Liver (tissue), 8 donors: ENCODE measurements at regions not wholly inside any gene's neighbourhood (a gene's known extent, or its start where the extent isn't known, plus 50 kb on each side); places are given as distances from the start of the nearest gene placed in this dataset.
A peak's percentile ranks its signal among the peaks of the same experiment; 100 is the strongest.

ENCODE experiments used
- DNase-seq: peaks from one replicate; pipeline ENCODE4 v3.0.0-alpha.2; 2017; ENCODE audit warnings: low spot score
- H3K27ac ChIP-seq, 2 donors: one replicate each; pipeline ENCODE4 v1.7.0; 2013; ENCODE audit warnings: inconsistent platforms in 2 of 2, low read length in 2 of 2, control low read depth in 1 of 2, low read depth in 1 of 2, mild to moderate bottlenecking in 1 of 2
- H3K27me3 ChIP-seq, 4 donors: one replicate each; pipeline versions ENCODE4 v1.6.1 to v1.7.0; 2013; ENCODE audit warnings: low read length in 3 of 4, inconsistent platforms in 1 of 4, mild to moderate bottlenecking in 1 of 4, moderate library complexity in 1 of 4; ENCODE audit not compliant: control insufficient read depth in 4 of 4, insufficient read depth in 4 of 4
- H3K36me3 ChIP-seq, 4 donors: one replicate each; pipeline versions ENCODE4 v1.6.1 to v1.7.0; 2013; ENCODE audit warnings: low read length in 3 of 4, mild to moderate bottlenecking in 3 of 4, low read depth in 1 of 4, moderate library complexity in 1 of 4; ENCODE audit not compliant: control insufficient read depth in 4 of 4, insufficient read depth in 3 of 4
- H3K4me1 ChIP-seq, 4 donors: one replicate each; pipeline versions ENCODE4 v1.6.1 to v1.7.0; 2013; ENCODE audit warnings: low read length in 3 of 4, mild to moderate bottlenecking in 3 of 4, moderate library complexity in 1 of 4; ENCODE audit not compliant: control insufficient read depth in 4 of 4, insufficient read depth in 4 of 4
- H3K4me3 ChIP-seq, 3 donors: one replicate each; pipeline versions ENCODE4 v1.6.1 to v1.7.0; 2013; ENCODE audit warnings: low read length in 3 of 3, control low read depth in 1 of 3, low read depth in 1 of 3, mild to moderate bottlenecking in 1 of 3
- H3K9ac ChIP-seq, 2 donors: one replicate each; pipeline ENCODE4 v1.7.0; 2013; ENCODE audit warnings: low read length in 2 of 2, mild to moderate bottlenecking in 2 of 2, moderate library complexity in 2 of 2, control low read depth in 1 of 2, low read depth in 1 of 2
- H3K9me3 ChIP-seq, 4 donors: one replicate each; pipeline versions ENCODE4 v1.6.1 to v1.7.0; 2013; ENCODE audit warnings: low read length in 3 of 4; ENCODE audit not compliant: control insufficient read depth in 4 of 4
- ATF3 ChIP-seq: IDR thresholded peaks from 2 replicates; pipeline ENCODE4 v1.6.1; 2016; ENCODE audit warnings: antibody characterized with exemption
- CTCF ChIP-seq: fragments of 150-350 bp; IDR thresholded peaks from 2 replicates; pipeline ENCODE4 v1.5.1; 2017; ENCODE audit warnings: improper control_type of control experiment, low read depth, low read length; ENCODE audit not compliant: missing input control
- EGR1 ChIP-seq, 2 donors: IDR thresholded peaks; 2 replicates each; pipeline ENCODE4 v1.6.1; 2016 to 2018; ENCODE audit warnings: antibody characterized with exemption in 2 of 2, low read depth in 2 of 2
- FOXA1 ChIP-seq: IDR thresholded peaks from 2 replicates; pipeline ENCODE4 v1.6.1; 2016; ENCODE audit warnings: antibody characterized with exemption
- FOXA2 ChIP-seq: IDR thresholded peaks from 2 replicates; pipeline ENCODE4 v1.6.1; 2016; ENCODE audit warnings: antibody characterized with exemption
- GABPA ChIP-seq, 2 donors: IDR thresholded peaks in 1 of 2; conservative IDR thresholded peaks in 1 of 2; 2 replicates each; pipeline ENCODE4 v1.6.1; 2016; ENCODE audit warnings: antibody characterized with exemption in 2 of 2, mild to moderate bottlenecking in 1 of 2, moderate library complexity in 1 of 2
- HNF4G ChIP-seq: IDR thresholded peaks from 2 replicates; pipeline ENCODE4 v1.6.1; 2016; ENCODE audit warnings: antibody characterized with exemption
- JUND ChIP-seq, 2 donors: IDR thresholded peaks; 2 replicates each; pipeline ENCODE4 v1.6.1; 2016; ENCODE audit warnings: antibody characterized with exemption in 2 of 2
- MAX ChIP-seq: IDR thresholded peaks from 2 replicates; pipeline ENCODE4 v1.6.1; 2016; ENCODE audit warnings: antibody characterized with exemption
- NR2F2 ChIP-seq: IDR thresholded peaks from 2 replicates; pipeline ENCODE4 v1.6.1; 2016; ENCODE audit warnings: antibody characterized with exemption
- RAD21 ChIP-seq, 2 donors: IDR thresholded peaks; 2 replicates each; pipeline ENCODE4 v1.6.1; 2016; ENCODE audit warnings: antibody characterized with exemption in 2 of 2, mild to moderate bottlenecking in 2 of 2
- REST ChIP-seq: IDR thresholded peaks from 2 replicates; pipeline ENCODE4 v1.6.1; 2016; ENCODE audit warnings: antibody characterized with exemption, mild to moderate bottlenecking
- RXRA ChIP-seq, 2 donors: IDR thresholded peaks; 2 replicates each; pipeline ENCODE4 v1.6.1; 2017 to 2018; ENCODE audit warnings: antibody characterized with exemption in 2 of 2, mild to moderate bottlenecking in 1 of 2
- SP1 ChIP-seq: IDR thresholded peaks from 2 replicates; pipeline ENCODE4 v1.6.1; 2018; ENCODE audit warnings: antibody characterized with exemption, mild to moderate bottlenecking
- TAF1 ChIP-seq: conservative IDR thresholded peaks from 2 replicates; pipeline ENCODE4 v1.6.1; 2016; ENCODE audit warnings: antibody characterized with exemption, mild to moderate bottlenecking
- YY1 ChIP-seq: IDR thresholded peaks from 2 replicates; pipeline ENCODE4 v1.6.1; 2016; ENCODE audit warnings: antibody characterized with exemption, mild to moderate bottlenecking
- ZBTB33 ChIP-seq: IDR thresholded peaks from 2 replicates; pipeline ENCODE4 v1.6.1; 2016; ENCODE audit warnings: antibody characterized with exemption
- WGBS: extraction: QIAGEN DNeasy Blood & Tissue Kit; methylation state at CpG from one replicate; pipeline ENCODE4 v1.1.7; 2013; 5-methylcytosine and 5-hydroxymethylcytosine counted together
- donor health status: healthy.
- donor health status: healthy.
- donor health status: healthy.
- donor health status: healthy.
- donor health status: healthy.

- Histone ChIP-seq H3K27me3 (no peaks in the 10 kb centered on the region), H3K4me1 (no peaks in the 10 kb centered on the region), H3K9me3 (peaks cover 0 to 4% (median 1%) of the 10 kb centered on the region in 4 donors), H3K27ac (no peak overlapping the region), H3K36me3 (no peaks in the 10 kb centered on the region), H3K9ac (no peak overlapping the region), H3K4me3 (no peak overlapping the region)
- 37% methylated on average over 9 of the region's 9 CpGs for WGBS
- peak; percentile 73 for DNase-seq
- TF ChIP-seq JUND (IDR thresholded peaks at IDR 0.05) (no peak), CTCF (peak; percentile 74), RAD21 (IDR thresholded peaks at IDR 0.05) (peak; percentile 89 to 93)
Observed at GRCh38 chr16:55257966-55258613, 65.9 kb upstream of the IRX6 start.

- WGBS: 83% methylated on average over 3 of the region's 3 CpGs
- H3K36me3 ChIP-seq: no peaks in the 10 kb centered on the region
- H3K9me3 ChIP-seq: peaks cover 0 to 5% (median under 1%) of the 10 kb centered on the region in 4 donors
- no peaks in the 10 kb centered on the region for H3K4me1 ChIP-seq
- no peak overlapping the region for H3K27ac ChIP-seq
- no peaks in the 10 kb centered on the region for H3K27me3 ChIP-seq
- no peak for TF ChIP-seq YY1
- no peak for TF ChIP-seq SP1
- TF ChIP-seq REST: no peak
- no peak for TF ChIP-seq HNF4G
- TF ChIP-seq ATF3: no peak
- no peak for TF ChIP-seq ZBTB33
- TF ChIP-seq RAD21 (IDR thresholded peaks at IDR 0.05): no peak
- TF ChIP-seq MAX: no peak
- no peak for TF ChIP-seq JUND (IDR thresholded peaks at IDR 0.05)
- TF ChIP-seq RXRA (IDR thresholded peaks at IDR 0.05): no peak
- no peak for TF ChIP-seq GABPA (IDR thresholded peaks at IDR 0.05 in 1 of 2, conservative IDR thresholded peaks at IDR 0.05 in 1 of 2)
- no peak for TF ChIP-seq NR2F2
- no peak for TF ChIP-seq TAF1
- no peak for TF ChIP-seq FOXA1
- no peak for TF ChIP-seq EGR1 (IDR thresholded peaks at IDR 0.05; ENCODE audit: low read depth in 2 of 2)
- no peak for TF ChIP-seq FOXA2
- TF ChIP-seq CTCF: no peak
- no peak for DNase-seq
- no peak overlapping the region for H3K9ac ChIP-seq
- H3K4me3 ChIP-seq: no peak overlapping the region
Observed at GRCh38 chr16:55261301-55261700, 62.7 kb upstream of the IRX6 start.
